GM23248 (cell line): ENCODE measurements at regions not wholly inside any gene's neighbourhood (a gene's known extent, or its start where the extent isn't known, plus 50 kb on each side); places are given as distances from the start of the nearest gene placed in this dataset.

Experiments used
- EZH2 ChIP-seq: fragments of 200-600 bp; sonication (generic); IDR thresholded peaks from 2 replicates; pipeline ENCODE4 v1.6.1; 2018; ENCODE audit warnings: antibody characterized with exemption, mild to moderate bottlenecking; ENCODE audit not compliant: insufficient read depth, poor library complexity, severe bottlenecking
- EZH2phosphoT487 ChIP-seq: fragments of 200-600 bp; sonication (generic); IDR thresholded peaks from 2 replicates; pipeline ENCODE4 v1.6.1; 2018; ENCODE audit warnings: antibody characterized with exemption, moderate library complexity, mild to moderate bottlenecking, low read depth; ENCODE audit not compliant: insufficient read depth

DNA sequence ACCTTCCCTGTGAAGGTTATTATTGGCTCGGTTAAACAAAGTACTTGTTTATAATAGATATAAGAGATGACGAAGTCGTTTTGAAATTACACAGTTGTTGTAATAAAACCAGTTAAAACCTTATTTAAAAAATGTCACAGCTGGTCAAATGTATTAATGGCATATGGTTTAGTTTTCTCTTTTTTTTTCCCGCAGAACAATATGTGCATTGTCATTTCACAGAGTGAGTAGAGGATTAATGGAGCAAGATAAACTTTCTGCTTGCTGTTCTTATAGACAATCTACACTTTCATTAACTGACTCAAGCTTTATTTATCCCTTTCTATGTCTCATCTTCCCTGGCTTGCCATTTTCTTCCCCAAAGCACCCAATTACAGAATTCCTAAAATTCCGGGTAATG lies 404.3 kb upstream of the NPVF start:
- TF ChIP-seq EZH2 = no peak
- TF ChIP-seq EZH2phosphoT487 = no peak
